HepG2 (cell line): ENCODE measurements at regions not wholly inside any gene's neighbourhood (a gene's known extent, or its start where the extent isn't known, plus 50 kb on each side); places are given as distances from the start of the nearest gene placed in this dataset.
A peak's percentile ranks its signal among the peaks of the same experiment; 100 is the strongest.

Source experiments
- ATAC-seq: fragments of 200-7000 bp; cut with Tn5 transposase; 3 replicates; pipeline ENCODE4 v1.9.1; 2020; ENCODE audit warnings: mild to moderate bottlenecking, moderate library complexity
- BruUV-seq: library from RNA; stranded (reverse); fragments of 400-500 nt; replicated peaks from 2 replicates; lab custom pipeline; 2021; lab: Mats Ljungman, UMichigan
- CTCF ChIA-PET: fragments of 300-600 bp; formaldehyde crosslinking; extraction: SDS; loops from one replicate; lab custom pipeline; 2021; ENCODE audit warnings: low total read pairs, inconsistent platforms, low intra/inter-chr PET ratio; lab: Yijun Ruan, JAX
- POLR2A ChIA-PET: fragments of 350-600 bp; sonication (Branson Sonifier 250); formaldehyde crosslinking; loops from one replicate; lab custom pipeline; 2020; ENCODE audit warnings: antibody characterized with exemption, inconsistent platforms; lab: Yijun Ruan, JAX
- DNase-seq: peaks from one replicate; pipeline ENCODE4 v3.0.0-alpha.2; 2015; ENCODE audit warnings: low spot score
- FAIRE-seq: peaks from 3 replicates; lab custom pipeline; 2011; peaks lifted over from hg19 to GRCh38; lab: Jason Lieb, UNC
- H2AFZ ChIP-seq: one replicate; pipeline ENCODE4 v1.6.1; 2011; ENCODE audit warnings: low read length, inconsistent platforms
- H3K27ac ChIP-seq: fragments of 300-600 bp; 3 replicates; pipeline ENCODE4 v1.8.0; 2011; ENCODE audit warnings: mixed run types, mild to moderate bottlenecking, mixed read lengths, low read length, inconsistent platforms; ENCODE audit not compliant: insufficient read depth; ENCODE audit errors: extremely low read length
- H3K27me3 ChIP-seq, 2 experiments: fragments of 200-600 bp in 1 of 2; 2 replicates in 1 of 2; 3 replicates in 1 of 2; pipeline versions ENCODE4 v1.6.0 to v1.8.0; 2011; ENCODE audit warnings: low read length in 2 of 2, mild to moderate bottlenecking in 2 of 2, moderate library complexity in 2 of 2, inconsistent platforms in 1 of 2; ENCODE audit not compliant: insufficient read depth in 2 of 2, control insufficient read depth in 1 of 2
- H3K36me3 ChIP-seq, 2 experiments: fragments of 200-600 bp in 1 of 2; replicated peaks in 1 of 2; 2 replicates in 1 of 2; 3 replicates in 1 of 2; pipeline versions ENCODE4 v1.5.1 to v1.8.0; 2011; ENCODE audit warnings: low read length in 2 of 2, inconsistent platforms in 1 of 2; ENCODE audit not compliant: insufficient read depth in 2 of 2, control insufficient read depth in 1 of 2
- H3K4me1 ChIP-seq: 2 replicates; pipeline ENCODE4 v1.5.1; 2012; ENCODE audit warnings: low read length, inconsistent platforms; ENCODE audit not compliant: insufficient read depth
- H3K4me2 ChIP-seq: 2 replicates; pipeline ENCODE4 v1.6.0; 2011; ENCODE audit warnings: low read depth, low read length, inconsistent platforms
- H3K4me3 ChIP-seq, 3 experiments: fragments of 200-600 bp in 1 of 3; sonication (generic), shearing (Covaris generic) in 1 of 3; replicated peaks in 1 of 3; 2 replicates each; pipeline ENCODE4 v1.5.1; 2011 to 2016; ENCODE audit warnings: low read length in 3 of 3, inconsistent platforms in 2 of 3, low read depth in 2 of 3, mild to moderate bottlenecking in 2 of 3, control low read depth in 1 of 3, mixed read lengths in 1 of 3; ENCODE audit not compliant: insufficient read depth in 1 of 3
- H3K79me2 ChIP-seq: one replicate; pipeline ENCODE4 v1.6.1; 2011; ENCODE audit warnings: low read length, inconsistent platforms; ENCODE audit not compliant: insufficient read depth
- H3K9ac ChIP-seq: 2 replicates; pipeline ENCODE4 v1.6.0; 2011; ENCODE audit warnings: mild to moderate bottlenecking, low read depth, low read length, inconsistent platforms; ENCODE audit not compliant: insufficient read depth
- H3K9me3 ChIP-seq: 2 replicates; pipeline ENCODE4 v1.5.1; 2012; ENCODE audit warnings: mild to moderate bottlenecking, low read length
- H4K20me1 ChIP-seq: 2 replicates; pipeline ENCODE4 v1.6.0; 2011; ENCODE audit warnings: inconsistent platforms, mild to moderate bottlenecking, low read length, moderate library complexity; ENCODE audit not compliant: insufficient read depth
- NCOR1 ChIP-seq: fragments of 200-600 bp; sonication (generic); IDR thresholded peaks from 2 replicates; pipeline ENCODE4 v1.7.0; 2017; ENCODE audit warnings: antibody characterized with exemption, low read length, borderline replicate concordance
- SIN3A ChIP-seq: IDR thresholded peaks from 2 replicates; pipeline ENCODE4 v1.6.1; 2011; ENCODE audit warnings: low read depth, mild to moderate bottlenecking, control low read depth, low read length, borderline replicate concordance
- ZBED4 ChIP-seq: sonication (generic); formaldehyde crosslinking; IDR thresholded peaks from 2 replicates; pipeline ENCODE4 v1.4.0; 2020; ENCODE audit warnings: missing genetic modification reagents, borderline replicate concordance
- ZNF12 ChIP-seq: sonication (generic); formaldehyde crosslinking; IDR thresholded peaks from 2 replicates; pipeline ENCODE4 v1.5.0; 2020; ENCODE audit warnings: missing genetic modification reagents
- ZNF570 ChIP-seq: sonication (generic); formaldehyde crosslinking; IDR thresholded peaks from 2 replicates; pipeline ENCODE4 v1.4.0; 2020; ENCODE audit warnings: mild to moderate bottlenecking, missing genetic modification reagents, borderline replicate concordance
- ZZZ3 ChIP-seq: sonication (generic); formaldehyde crosslinking; IDR thresholded peaks from 2 replicates; pipeline ENCODE4 v1.4.0; 2020; ENCODE audit warnings: missing genetic modification reagents, mild to moderate bottlenecking, borderline replicate concordance
- WGBS: methylation state at CpG from one replicate; pipeline ENCODE4 v1.1.6; 2017; ENCODE audit warnings: low lambda C conversion rate; 5-methylcytosine and 5-hydroxymethylcytosine counted together
- in situ Hi-C: cut with HindIII; loops from 2 replicates; pipeline ENCODE4 v1.10.0; 2017; ENCODE audit warnings: low pct_unique_long_range_greater_than_20kb; ENCODE audit not compliant: extremely low pct_ligation_motif_present
- intact Hi-C: fragments of 100-400 bp; cut with micrococcal nuclease; formaldehyde crosslinking; loops from one replicate; pipeline ENCODE4 v1.10.0; 2022; ENCODE audit not compliant: unreplicated experiment

- no peak for TF ChIP-seq ZBED4 (CRISPR knock-in tag)
- TF ChIP-seq ZZZ3 = no peak
- no peak for TF ChIP-seq NCOR1
- no peak for TF ChIP-seq SIN3A
These were observed 594.2 kb downstream of the MED13L start (continued) for GRCh38 chr12:115683240-115683780.

- WGBS = 8% methylated on average over 1 of the region's 1 CpG
- Histone ChIP-seq H3K27ac (no peak overlapping the region), H3K4me3 (no peak overlapping the region), H4K20me1 (no peaks in the 10 kb centered on the region), H3K4me2 (no peak overlapping the region), H3K79me2 (no peaks in the 10 kb centered on the region), H3K27me3 (no peaks in the 10 kb centered on the region), H3K36me3 (no peaks in the 10 kb centered on the region), H2AFZ (no peak overlapping the region), H3K9me3 (no peaks in the 10 kb centered on the region), H3K9ac (no peak overlapping the region), H3K4me1 (no peaks in the 10 kb centered on the region)
- ATAC-seq = no peak
- ChIA-PET CTCF (no interaction called here), POLR2A (no interaction called here)
- in situ Hi-C loops (no loop called here), intact Hi-C loops (no loop called here)
- FAIRE-seq = no peak
- no TSS peak for BruUV-seq
- no peak for DNase-seq
- TF ChIP-seq ZNF570 (CRISPR knock-in tag) (no peak), ZNF12 (CRISPR knock-in tag) (peak; percentile 90)
These were observed 596.5 kb downstream of the MED13L start for GRCh38 chr12:115680967-115681366.
